H1 (cell line): ENCODE measurements at regions not wholly inside any gene's neighbourhood (a gene's known extent, or its start where the extent isn't known, plus 50 kb on each side); places are given as distances from the start of the nearest gene placed in this dataset.

ENCODE experiments used
- CTCF ChIA-PET: fragments of 300-600 bp; sonication (Branson Sonifier 250); formaldehyde crosslinking; loops from one replicate; lab custom pipeline; 2021; ENCODE audit not compliant: partially characterized antibody; lab: Charles Lee
- POLR2A ChIA-PET: fragments of 300-600 bp; sonication (Branson Sonifier 250); formaldehyde crosslinking; loops from one replicate; lab custom pipeline; 2021; ENCODE audit warnings: inconsistent platforms; ENCODE audit not compliant: partially characterized antibody; lab: Charles Lee
- DNase-seq, 2 experiments: peaks; one replicate each; pipeline versions ENCODE4 v3.0.0 to v3.0.0-alpha.2; 2010 to 2022; ENCODE audit warnings: low spot score in 2 of 2, low read depth in 1 of 2, mixed read lengths in 1 of 2
- FAIRE-seq: peaks from 2 replicates; lab custom pipeline; 2011; peaks lifted over from hg19 to GRCh38; lab: Jason Lieb, UNC
- H2AFZ ChIP-seq: 2 replicates; pipeline ENCODE4 v1.8.1; 2012; ENCODE audit warnings: low read length, inconsistent platforms
- H2AK5ac ChIP-seq: 2 replicates; pipeline ENCODE4 v1.6.1; 2013; ENCODE audit warnings: low read depth, low read length
- H2BK120ac ChIP-seq: replicated peaks from 2 replicates; pipeline ENCODE3; 2013; ENCODE audit warnings: low read depth, low read length, inconsistent platforms
- H2BK12ac ChIP-seq: 2 replicates; pipeline ENCODE4 v1.6.1; 2013; ENCODE audit warnings: low read depth, low read length
- H2BK15ac ChIP-seq: 2 replicates; pipeline ENCODE4 v1.6.1; 2013; ENCODE audit warnings: low read length
- H2BK20ac ChIP-seq: 2 replicates; pipeline ENCODE4 v1.6.1; 2013; ENCODE audit warnings: low read length
- H2BK5ac ChIP-seq: 2 replicates; pipeline ENCODE4 v1.6.1; 2013; ENCODE audit warnings: low read depth, low read length
- H3K14ac ChIP-seq: 2 replicates; pipeline ENCODE4 v1.6.1; 2013; ENCODE audit warnings: inconsistent platforms; ENCODE audit not compliant: insufficient read length
- H3K18ac ChIP-seq: 2 replicates; pipeline ENCODE4 v1.6.1; 2013; ENCODE audit warnings: low read length; ENCODE audit errors: extremely low read depth
- H3K23ac ChIP-seq: 2 replicates; pipeline ENCODE4 v1.6.1; 2013; ENCODE audit warnings: inconsistent platforms; ENCODE audit not compliant: insufficient read length
- H3K23me2 ChIP-seq: 2 replicates; pipeline ENCODE4 v1.6.1; 2013; ENCODE audit warnings: low read depth, low read length
- H3K27ac ChIP-seq: 2 replicates; pipeline ENCODE4 v1.6.1; 2011; ENCODE audit warnings: low read depth, low read length, inconsistent platforms
- H3K27me3 ChIP-seq, 4 experiments: replicated peaks in 1 of 4; 1 replicate in 1 of 4; 2 replicates in 3 of 4; pipeline versions ENCODE4 v1.6.1 to v1.8.1; 2011 to 2013; ENCODE audit warnings: low read length in 3 of 4, mild to moderate bottlenecking in 3 of 4, inconsistent platforms in 2 of 4, mixed read lengths in 2 of 4, moderate library complexity in 1 of 4; ENCODE audit not compliant: control insufficient read depth in 3 of 4, insufficient read depth in 3 of 4; ENCODE audit errors: extremely low read depth in 1 of 4
- H3K36me3 ChIP-seq, 4 experiments: 2 replicates each; pipeline versions ENCODE4 v1.6.1 to v1.8.1; 2011 to 2013; ENCODE audit warnings: mild to moderate bottlenecking in 4 of 4, low read length in 3 of 4, moderate library complexity in 2 of 4, control low read depth in 1 of 4, inconsistent platforms in 1 of 4; ENCODE audit not compliant: insufficient read depth in 4 of 4, control insufficient read depth in 2 of 4
- H3K4ac ChIP-seq: replicated peaks from 2 replicates; pipeline ENCODE3; 2013; ENCODE audit warnings: low read length, low read depth, mixed read lengths, inconsistent platforms; ENCODE audit not compliant: insufficient read length
- H3K4me1 ChIP-seq, 4 experiments: replicated peaks in 1 of 4; 1 replicate in 1 of 4; 2 replicates in 3 of 4; pipeline versions ENCODE4 v1.6.1 to v1.8.1; 2011 to 2013; ENCODE audit warnings: low read length in 3 of 4, inconsistent platforms in 2 of 4, mixed read lengths in 1 of 4; ENCODE audit not compliant: insufficient read depth in 4 of 4, control insufficient read depth in 3 of 4
- H3K4me2 ChIP-seq, 2 experiments: 2 replicates each; pipeline versions ENCODE4 v1.6.1 to v1.8.1; 2011 to 2013; ENCODE audit warnings: low read depth in 2 of 2, low read length in 2 of 2, control low read depth in 1 of 2, inconsistent platforms in 1 of 2, mild to moderate bottlenecking in 1 of 2; ENCODE audit not compliant: insufficient read depth in 1 of 2
- H3K4me3 ChIP-seq, 4 experiments: fragments of 200-600, 300-600 bp in 1 of 4; sonication (generic), shearing (Covaris generic), sonication (Bioruptor Twin) in 1 of 4; 2 replicates each; pipeline versions ENCODE4 v1.5.1 to v1.8.1; 2011 to 2016; ENCODE audit warnings: low read length in 4 of 4, low read depth in 3 of 4, control low read depth in 2 of 4, inconsistent platforms in 2 of 4, mild to moderate bottlenecking in 2 of 4, mixed read lengths in 1 of 4, moderate library complexity in 1 of 4; ENCODE audit not compliant: insufficient read depth in 2 of 4; ENCODE audit errors: extremely low read depth in 1 of 4
- H3K56ac ChIP-seq: replicated peaks from 2 replicates; pipeline ENCODE3; 2013; ENCODE audit warnings: low read depth, mild to moderate bottlenecking, mixed read lengths, low read length, inconsistent platforms; ENCODE audit not compliant: insufficient read length
- H3K79me1 ChIP-seq: 2 replicates; pipeline ENCODE4 v1.6.1; 2013; ENCODE audit warnings: low read depth, low read length, control low read depth
- H3K79me2 ChIP-seq, 2 experiments: 2 replicates each; pipeline versions ENCODE4 v1.6.1 to v1.8.1; 2012 to 2013; ENCODE audit warnings: low read length in 2 of 2, mild to moderate bottlenecking in 2 of 2, inconsistent platforms in 1 of 2; ENCODE audit not compliant: insufficient read depth in 2 of 2, control insufficient read depth in 1 of 2
- H3K9ac ChIP-seq, 4 experiments: replicated peaks in 1 of 4; 1 replicate in 1 of 4; 2 replicates in 3 of 4; pipeline versions ENCODE4 v1.6.1 to v1.8.1; 2011 to 2013; ENCODE audit warnings: low read depth in 3 of 4, low read length in 3 of 4, control low read depth in 2 of 4, mild to moderate bottlenecking in 2 of 4, moderate library complexity in 2 of 4, inconsistent platforms in 1 of 4; ENCODE audit errors: extremely low read depth in 1 of 4
- H3K9me3 ChIP-seq, 2 experiments: 2 replicates each; pipeline versions ENCODE4 v1.6.1 to v1.8.1; 2012 to 2013; ENCODE audit warnings: mild to moderate bottlenecking in 2 of 2, moderate library complexity in 2 of 2, control low read depth in 1 of 2, inconsistent platforms in 1 of 2, low read depth in 1 of 2, low read length in 1 of 2, mixed read lengths in 1 of 2; ENCODE audit not compliant: insufficient read depth in 2 of 2
- H4K20me1 ChIP-seq, 2 experiments: replicated peaks in 1 of 2; 2 replicates each; pipeline versions ENCODE3 to v1.8.1; 2011 to 2013; ENCODE audit warnings: inconsistent platforms in 2 of 2, low read length in 2 of 2, mild to moderate bottlenecking in 1 of 2; ENCODE audit not compliant: insufficient read depth in 2 of 2, control insufficient read depth in 1 of 2
- H4K5ac ChIP-seq: 2 replicates; pipeline ENCODE4 v1.6.1; 2013; ENCODE audit warnings: low read length, low read depth, mixed read lengths, inconsistent platforms; ENCODE audit not compliant: insufficient read length
- H4K8ac ChIP-seq: 2 replicates; pipeline ENCODE4 v1.8.0; 2013; ENCODE audit warnings: mild to moderate bottlenecking, moderate library complexity, low read length, inconsistent platforms; ENCODE audit not compliant: insufficient read depth; ENCODE audit errors: extremely low read depth
- H4K91ac ChIP-seq: replicated peaks from 2 replicates; pipeline ENCODE3; 2013; ENCODE audit warnings: low read length, mixed read lengths, inconsistent platforms; ENCODE audit not compliant: insufficient read length
- ATF3 ChIP-seq: IDR thresholded peaks from 2 replicates; pipeline ENCODE4 v1.6.1; 2011; ENCODE audit warnings: low read depth, mild to moderate bottlenecking, low read length; ENCODE audit not compliant: insufficient read depth
- CREB1 ChIP-seq: IDR thresholded peaks from 2 replicates; pipeline ENCODE4 v1.6.1; 2012; ENCODE audit warnings: inconsistent platforms
- EGR1 ChIP-seq: IDR thresholded peaks from 2 replicates; pipeline ENCODE4 v1.6.1; 2011; ENCODE audit warnings: low read depth, low read length, borderline replicate concordance
- HDAC6 ChIP-seq: IDR thresholded peaks from one replicate; pipeline ENCODE4 v1.7.1; 2012; ENCODE audit warnings: low read depth, mild to moderate bottlenecking, inconsistent platforms, low read length, moderate library complexity
- KDM1A ChIP-seq: fragments of 200-600, 300-600 bp; sonication (generic); IDR thresholded peaks from 2 replicates; pipeline ENCODE4 v1.7.1; 2016; ENCODE audit warnings: mild to moderate bottlenecking, low read length, borderline replicate concordance
- KDM5A ChIP-seq: fragments of 200-600 bp; IDR thresholded peaks from 2 replicates; pipeline ENCODE4 v1.7.1; 2012; ENCODE audit warnings: mild to moderate bottlenecking, low read length, inconsistent platforms, mixed read lengths
- MAX ChIP-seq: IDR thresholded peaks from 2 replicates; pipeline ENCODE4 v1.6.1; 2012; ENCODE audit warnings: inconsistent platforms
- SIRT6 ChIP-seq: IDR thresholded peaks from one replicate; pipeline ENCODE4 v1.7.1; 2012; ENCODE audit warnings: low read length, inconsistent platforms
- SP4 ChIP-seq: IDR thresholded peaks from 2 replicates; pipeline ENCODE4 v1.6.1; 2012; ENCODE audit warnings: low read length, inconsistent platforms
- TAF7 ChIP-seq: optimal IDR thresholded peaks from 2 replicates; pipeline ENCODE3; 2011; ENCODE audit warnings: low read depth, mild to moderate bottlenecking, inconsistent platforms, low read length, moderate library complexity, borderline replicate concordance
- TEAD4 ChIP-seq: IDR thresholded peaks from 2 replicates; pipeline ENCODE4 v1.6.1; 2012; ENCODE audit warnings: low read depth, low read length, inconsistent platforms, mixed read lengths
- ZNF274 ChIP-seq: IDR thresholded peaks from 2 replicates; pipeline ENCODE4 v1.7.0; 2012; ENCODE audit warnings: low read length, borderline replicate concordance; ENCODE audit errors: extremely low read depth
- WGBS, 2 experiments: shearing (Covaris generic) in 1 of 2; methylation state at CpG; one replicate each; pipeline versions ENCODE4 v1.1.6 to v1.1.7; 2013 to 2015; ENCODE audit warnings: low lambda C conversion rate in 2 of 2, mixed read lengths in 2 of 2, inconsistent platforms in 1 of 2, low coverage in 1 of 2, missing lambda C conversion rate in 1 of 2; ENCODE audit not compliant: insufficient replicate concordance in 2 of 2, insufficient coverage in 1 of 2, insufficient read length in 1 of 2; ENCODE audit errors: extremely low coverage in 1 of 2, missing lambda C conversion rate in 1 of 2; 5-methylcytosine and 5-hydroxymethylcytosine counted together

- Histone ChIP-seq H3K4me3 (no peak overlapping the region), H2BK15ac (no peak overlapping the region), H3K14ac (no peak overlapping the region), H3K23ac (no peak overlapping the region), H3K79me1 (no peaks in the 10 kb centered on the region), H3K4me2 (no peak overlapping the region), H2AFZ (no peak overlapping the region), H3K27ac (no peak overlapping the region), H3K4me1 (no peaks in the 10 kb centered on the region), H4K91ac (no peak overlapping the region), H3K36me3 (no peaks in the 10 kb centered on the region), H2BK120ac (no peak overlapping the region), H3K23me2 (no peaks in the 10 kb centered on the region), H2BK20ac (no peak overlapping the region), H2BK5ac (no peak overlapping the region), H3K18ac (no peak overlapping the region), H3K56ac (no peak overlapping the region), H3K27me3 (no peaks in the 10 kb centered on the region), H4K5ac (no peak overlapping the region), H2AK5ac (no peak overlapping the region), H3K9ac (no peak overlapping the region), H4K20me1 (no peaks in the 10 kb centered on the region), H3K9me3 (peaks cover 0 to 2% of the 10 kb centered on the region in 2 experiments; a peak in 1 of 4 replicates), H2BK12ac (no peak overlapping the region), H3K4ac (no peak overlapping the region), H3K79me2 (no peaks in the 10 kb centered on the region), H4K8ac (no peak overlapping the region)
- 95% methylated on average over 3 of the region's 3 CpGs; no CpG with 5 or more reads in 1 of the 2 experiments for WGBS, 2 experiments
- ChIA-PET CTCF (no interaction called here), POLR2A (no interaction called here)
- TF ChIP-seq HDAC6: no peak
- no peak for TF ChIP-seq ZNF274
- TF ChIP-seq SIRT6: no peak
- TF ChIP-seq CREB1: no peak
- TF ChIP-seq TEAD4: no peak
- TF ChIP-seq TAF7: no peak
- no peak for TF ChIP-seq ATF3
- TF ChIP-seq KDM5A: no peak
- no peak for TF ChIP-seq KDM1A
- TF ChIP-seq EGR1: no peak
- no peak for TF ChIP-seq SP4
- TF ChIP-seq MAX: no peak
- FAIRE-seq: no peak
- no peak for DNase-seq
These were observed 117.9 kb downstream of the PDHA2 start for GRCh38 chr4:95957759-95958158.
